HUES64 (cell line): ENCODE measurements at regions not wholly inside any gene's neighbourhood (a gene's known extent, or its start where the extent isn't known, plus 50 kb on each side); places are given as distances from the start of the nearest gene placed in this dataset.

ENCODE experiments used
- H3K27ac ChIP-seq: 2 replicates; pipeline ENCODE4 v1.7.0; 2013; ENCODE audit warnings: low read depth, low read length, inconsistent platforms
- H3K27me3 ChIP-seq: 2 replicates; pipeline ENCODE4 v1.6.1; 2013; ENCODE audit warnings: mild to moderate bottlenecking, low read length; ENCODE audit not compliant: insufficient read depth
- H3K36me3 ChIP-seq: 2 replicates; pipeline ENCODE4 v1.6.1; 2013; ENCODE audit warnings: mild to moderate bottlenecking, low read length; ENCODE audit not compliant: insufficient read depth
- H3K4me1 ChIP-seq: 2 replicates; pipeline ENCODE4 v1.6.1; 2013; ENCODE audit warnings: mild to moderate bottlenecking, low read length, moderate library complexity; ENCODE audit not compliant: insufficient read depth
- H3K4me3 ChIP-seq: 2 replicates; pipeline ENCODE4 v1.5.1; 2013; ENCODE audit warnings: mild to moderate bottlenecking, low read length, moderate library complexity
- H3K9ac ChIP-seq: 2 replicates; pipeline ENCODE4 v1.6.1; 2013; ENCODE audit warnings: mild to moderate bottlenecking, low read depth, low read length
- H3K9me3 ChIP-seq: 2 replicates; pipeline ENCODE4 v1.6.1; 2013; ENCODE audit warnings: low read depth, low read length; ENCODE audit not compliant: insufficient read depth
- WGBS: fragments of 150-250, 120-280 bp; methylation state at CpG from one replicate; pipeline ENCODE4 v1.1.7; 2013; ENCODE audit warnings: missing lambda C conversion rate; 5-methylcytosine and 5-hydroxymethylcytosine counted together

DNA sequence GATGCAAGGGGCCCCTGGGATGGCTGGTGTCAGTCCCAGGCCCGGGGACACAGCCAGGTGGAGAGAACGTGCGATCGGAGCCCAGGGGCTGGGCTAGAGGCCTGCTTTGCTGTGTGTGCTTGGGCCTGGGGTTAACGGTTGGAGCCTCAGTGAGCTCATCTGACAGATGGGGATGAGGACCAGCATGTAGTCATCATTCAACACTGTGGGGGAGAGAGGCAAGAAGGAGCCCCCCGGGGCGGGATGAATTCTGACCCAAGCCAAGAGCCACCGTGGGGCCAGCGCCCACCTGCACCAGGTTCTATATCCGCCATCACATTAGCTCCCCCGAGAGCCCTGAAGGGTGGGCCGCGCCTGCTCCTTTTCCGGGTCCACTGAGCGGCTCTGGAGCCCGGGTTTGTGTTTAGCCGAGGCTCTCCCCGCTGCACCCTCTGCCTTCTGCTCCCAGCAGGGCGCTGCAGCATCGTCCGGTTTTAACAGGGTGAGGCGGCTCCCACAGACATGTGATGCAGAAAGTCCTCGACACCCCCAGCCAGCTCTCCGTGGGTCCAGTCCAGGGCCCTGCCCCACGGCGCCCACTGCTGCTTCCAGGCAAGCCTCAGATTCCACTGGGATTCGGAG lies 365.7 kb downstream of the SEC14L1 start:
- H3K9ac ChIP-seq, result no peak overlapping the region
- 89% methylated on average over 27 of the region's 27 CpGs for WGBS
- no peak overlapping the region for H3K27ac ChIP-seq
- H3K36me3 ChIP-seq, result peaks cover 4% of the 10 kb centered on the region; the same call in 1 of the 2 replicates
- H3K4me1 ChIP-seq, result peaks cover 7% of the 10 kb centered on the region; the same call in 1 of the 2 replicates
- H3K9me3 ChIP-seq, result peaks cover 6% of the 10 kb centered on the region
- H3K4me3 ChIP-seq, result no peak overlapping the region
- no peaks in the 10 kb centered on the region for H3K27me3 ChIP-seq

DNA sequence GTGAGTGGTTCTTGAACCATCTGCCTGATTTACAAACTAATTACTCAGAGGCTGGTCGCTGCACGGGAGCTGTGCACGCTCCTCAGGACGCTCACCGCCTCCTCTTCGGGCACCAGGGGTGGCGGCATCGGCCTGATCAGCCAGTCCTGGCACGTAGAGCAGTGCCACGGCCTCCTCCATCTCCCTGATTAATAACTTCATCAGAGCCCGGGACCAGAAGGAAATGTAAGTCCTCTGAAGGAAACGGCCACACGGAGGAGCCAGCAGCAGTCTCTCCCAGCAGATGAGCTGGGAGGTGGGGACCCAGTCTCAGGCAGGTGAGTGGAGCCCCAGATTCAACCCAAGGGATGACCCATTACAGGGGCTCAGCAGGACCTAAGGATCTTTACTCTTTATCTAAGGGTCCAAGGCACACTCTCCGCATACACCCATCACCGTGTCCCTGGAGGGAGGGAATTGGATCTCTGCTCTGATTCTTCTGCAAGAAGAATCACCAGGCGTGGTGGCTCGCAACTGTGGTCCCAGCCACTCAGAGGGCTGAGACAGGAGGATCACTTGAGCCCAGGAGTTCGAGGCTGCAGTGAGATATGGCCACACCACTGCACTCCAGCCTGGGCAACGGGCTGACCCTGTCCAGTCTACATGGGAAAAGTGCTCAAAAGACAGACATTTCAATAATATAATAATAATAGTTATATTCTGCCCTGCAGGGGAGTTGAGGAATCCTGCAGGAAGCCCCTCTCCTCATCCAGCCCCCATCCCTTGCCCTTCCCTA lies 366.5 kb downstream of the SEC14L1 start:
- WGBS, result 81% methylated on average over 19 of the region's 19 CpGs
- Histone ChIP-seq H3K4me3 (no peak overlapping the region), H3K27me3 (no peaks in the 10 kb centered on the region), H3K9me3 (peaks cover 11% of the 10 kb centered on the region), H3K9ac (no peak overlapping the region), H3K27ac (no peak overlapping the region), H3K4me1 (peaks cover 7% of the 10 kb centered on the region; the same call in 1 of the 2 replicates), H3K36me3 (no peaks in the 10 kb centered on the region)

DNA sequence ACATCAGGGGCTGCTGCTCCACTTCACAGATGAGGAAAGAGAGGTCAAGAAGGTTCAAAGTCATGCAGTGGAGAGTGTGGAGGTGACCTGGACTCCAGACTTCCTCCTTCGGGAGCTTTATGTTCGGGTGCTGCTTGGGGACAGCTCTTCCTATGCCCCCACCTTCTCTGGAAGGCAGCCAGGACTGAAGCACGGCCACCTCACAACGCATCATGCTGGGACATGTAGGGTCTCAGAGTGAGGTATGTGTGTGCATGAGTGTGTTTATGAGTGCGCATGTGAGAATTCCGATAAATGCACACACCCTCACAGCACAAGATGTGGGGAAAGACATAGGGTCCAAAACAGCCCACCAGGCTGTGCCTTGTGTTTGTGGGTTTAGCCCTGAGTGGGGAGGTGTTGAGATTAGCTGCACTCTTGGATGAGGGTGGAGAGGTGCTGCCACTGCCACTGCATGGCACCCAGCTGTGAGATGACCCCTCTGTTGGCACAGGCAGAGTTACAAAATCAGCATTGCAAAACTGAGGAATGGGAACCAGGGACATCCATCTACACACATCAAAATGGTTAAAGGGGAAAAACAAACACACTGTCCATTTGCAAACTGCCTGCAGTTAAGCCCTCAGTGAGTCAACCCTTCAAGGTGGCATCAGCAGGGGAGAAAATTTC lies 367.4 kb downstream of the SEC14L1 start:
- H3K9ac ChIP-seq, result no peak overlapping the region
- no peaks in the 10 kb centered on the region for H3K27me3 ChIP-seq
- H3K4me3 ChIP-seq, result no peak overlapping the region
- H3K27ac ChIP-seq, result no peak overlapping the region
- no peaks in the 10 kb centered on the region for H3K36me3 ChIP-seq
- WGBS, result 65% methylated on average over 5 of the region's 6 CpGs
- peaks cover 11% of the 10 kb centered on the region for H3K9me3 ChIP-seq
- H3K4me1 ChIP-seq, result peaks cover 7% of the 10 kb centered on the region; the same call in 1 of the 2 replicates

DNA sequence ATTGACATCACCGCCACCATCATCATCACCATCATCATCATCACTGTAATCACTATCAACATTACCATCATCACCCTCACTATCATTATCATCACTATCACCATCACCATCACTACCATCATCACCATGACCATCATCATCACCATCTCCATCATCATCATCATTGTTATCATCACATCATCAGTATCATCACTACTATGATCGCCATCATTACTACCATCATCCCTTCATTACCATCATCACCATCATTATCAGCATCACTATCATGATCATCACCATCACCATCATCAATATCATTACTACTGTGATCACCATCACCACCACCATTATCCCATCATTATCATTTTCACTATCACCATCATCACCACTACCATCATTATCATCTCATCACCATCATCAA lies 368.3 kb downstream of the SEC14L1 start:
- Histone ChIP-seq H3K4me1 (peaks cover 7% of the 10 kb centered on the region; the same call in 1 of the 2 replicates), H3K27ac (no peak overlapping the region), H3K36me3 (no peaks in the 10 kb centered on the region), H3K27me3 (no peaks in the 10 kb centered on the region), H3K4me3 (no peak overlapping the region), H3K9me3 (peaks cover 11% of the 10 kb centered on the region), H3K9ac (no peak overlapping the region)
- 94% methylated on average over 2 of the region's 2 CpGs for WGBS

DNA sequence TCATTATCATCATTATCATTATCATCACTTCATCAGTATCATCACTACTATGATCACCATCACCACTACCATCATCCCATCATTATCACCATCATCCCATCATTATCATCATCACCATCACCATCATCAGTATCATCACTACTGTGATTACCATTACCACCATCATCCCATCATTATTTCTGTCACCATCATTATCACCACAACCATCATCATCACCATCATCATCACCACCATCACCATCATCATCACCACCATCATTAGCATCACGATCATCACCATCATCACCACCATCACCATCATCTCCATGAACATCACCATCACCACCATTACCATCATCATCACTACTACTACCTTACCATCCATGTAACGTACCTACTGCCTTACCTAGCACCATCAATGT lies 368.8 kb downstream of the SEC14L1 start:
- 93% methylated on average over 2 of the region's 2 CpGs for WGBS

DNA sequence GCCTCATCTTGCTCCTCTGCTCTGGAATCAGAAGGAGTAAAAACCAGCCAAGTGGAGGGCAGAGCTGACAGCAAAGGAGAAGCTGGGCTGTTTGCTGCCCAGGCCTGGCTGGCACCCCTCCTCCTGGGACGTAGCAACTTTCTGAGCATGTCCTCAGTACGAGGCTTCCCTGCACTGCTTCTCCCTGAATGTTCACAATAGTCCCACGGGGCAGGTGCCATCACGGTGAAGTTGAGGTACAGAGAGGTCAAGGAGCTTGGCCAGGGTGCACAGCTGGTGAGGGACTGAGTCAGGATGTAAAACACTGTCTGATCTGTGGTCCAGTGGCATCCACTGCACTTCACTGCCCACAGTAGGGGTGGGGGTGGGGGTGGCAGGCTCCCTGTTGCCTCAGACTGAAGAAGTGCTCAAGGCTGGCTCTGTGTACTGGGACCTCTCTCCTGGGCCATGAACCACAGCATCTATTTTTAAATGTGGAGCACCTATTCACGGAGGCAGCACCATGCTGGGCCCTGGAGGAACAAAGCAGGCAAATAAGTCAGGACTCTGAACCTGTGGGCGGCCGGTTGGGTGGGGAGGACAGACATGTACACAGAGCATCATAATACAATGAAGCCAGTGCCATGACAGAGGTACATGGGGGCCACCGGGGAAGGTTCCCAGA lies 369.5 kb downstream of the SEC14L1 start:
- Histone ChIP-seq H3K9me3 (peaks cover 11% of the 10 kb centered on the region), H3K27me3 (no peaks in the 10 kb centered on the region), H3K4me1 (no peaks in the 10 kb centered on the region), H3K9ac (no peak overlapping the region), H3K36me3 (no peaks in the 10 kb centered on the region), H3K4me3 (no peak overlapping the region), H3K27ac (no peak overlapping the region)
- WGBS, result 84% methylated on average over 8 of the region's 8 CpGs

More for the DNA sequence above, 368.8 kb downstream of the SEC14L1 start:
- Histone ChIP-seq H3K27me3 (no peaks in the 10 kb centered on the region), H3K4me1 (peaks cover 5% of the 10 kb centered on the region; the same call in 1 of the 2 replicates), H3K9me3 (peaks cover 11% of the 10 kb centered on the region), H3K27ac (no peak overlapping the region), H3K9ac (no peak overlapping the region), H3K4me3 (no peak overlapping the region), H3K36me3 (no peaks in the 10 kb centered on the region)

DNA sequence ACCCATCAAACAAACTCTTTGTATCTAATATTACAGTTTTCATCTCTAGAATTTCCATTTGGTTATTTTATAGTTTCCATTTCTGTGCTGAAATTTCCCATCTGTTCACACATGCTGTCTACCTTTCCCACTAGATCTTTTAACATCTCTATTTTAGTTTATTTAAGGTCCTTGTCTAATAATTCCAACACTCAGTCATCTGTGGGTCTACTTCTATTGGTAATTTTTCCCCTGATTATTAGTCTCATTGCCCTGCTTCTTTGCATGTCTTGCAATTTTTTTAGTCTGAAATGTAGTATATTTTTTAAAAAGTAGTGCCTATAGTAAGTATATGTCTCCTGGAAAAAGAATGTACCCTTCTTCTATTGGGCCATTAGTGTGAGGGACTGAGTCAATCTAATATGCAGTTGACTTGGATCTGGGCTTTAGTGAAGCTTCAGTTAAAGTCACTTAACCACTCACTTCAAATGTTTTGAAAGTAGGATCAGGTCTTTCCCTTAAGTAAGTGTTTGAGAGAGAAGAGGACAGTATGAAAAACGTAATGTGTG lies 370.8 kb downstream of the SEC14L1 start:
- no peak overlapping the region for H3K9ac ChIP-seq
- 84% methylated on average over 1 of the region's 1 CpG for WGBS
- no peaks in the 10 kb centered on the region for H3K36me3 ChIP-seq
- no peak overlapping the region for H3K4me3 ChIP-seq
- H3K27ac ChIP-seq, result no peak overlapping the region
- H3K4me1 ChIP-seq, result no peaks in the 10 kb centered on the region
- H3K9me3 ChIP-seq, result peaks cover 11% of the 10 kb centered on the region
- no peaks in the 10 kb centered on the region for H3K27me3 ChIP-seq

DNA sequence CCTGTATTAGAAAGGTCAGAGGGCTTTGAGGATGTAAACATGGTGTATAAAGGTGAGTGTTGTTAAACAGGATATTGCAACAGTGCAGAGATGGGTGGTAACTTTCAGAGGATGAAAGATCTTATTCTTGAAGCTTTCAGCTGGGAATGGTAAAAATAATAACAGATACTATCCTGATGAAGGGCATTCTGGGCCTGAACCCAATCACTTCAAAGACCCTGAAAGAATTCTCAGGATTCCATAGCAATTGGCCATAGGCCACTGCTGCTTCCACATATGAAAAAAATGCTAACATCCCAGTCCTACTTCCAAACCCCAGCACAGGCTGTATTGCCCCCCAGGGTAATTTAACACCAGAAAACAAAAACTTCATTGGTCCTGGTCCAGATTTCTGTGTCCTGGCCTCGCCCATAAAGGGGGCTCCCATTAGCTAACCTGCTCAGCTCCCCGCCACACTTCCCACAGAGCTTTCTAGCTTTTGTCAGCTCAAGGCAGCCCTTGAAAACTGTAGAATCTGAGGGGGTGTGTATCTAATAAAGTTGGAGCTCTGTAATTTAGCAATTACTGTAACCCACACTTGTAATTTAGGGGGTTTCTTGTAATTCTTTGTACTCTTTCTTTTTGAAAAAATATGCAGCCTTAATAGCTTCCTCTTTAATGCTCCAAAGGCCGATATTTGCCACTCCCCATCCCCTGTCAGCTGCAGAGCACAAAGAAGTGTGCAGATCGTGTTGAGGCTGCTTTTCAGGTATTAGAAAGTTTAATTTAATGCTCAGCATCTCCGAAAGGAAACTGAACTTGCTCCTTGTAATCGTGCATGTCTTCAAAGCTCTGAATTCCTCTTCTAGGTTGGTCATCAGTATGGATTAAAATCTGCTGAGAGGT lies 371.5 kb downstream of the SEC14L1 start:
- H3K4me3 ChIP-seq, result no peak overlapping the region
- WGBS, result 86% methylated on average over 6 of the region's 6 CpGs
- H3K27ac ChIP-seq, result no peak overlapping the region
- H3K36me3 ChIP-seq, result no peaks in the 10 kb centered on the region
- H3K27me3 ChIP-seq, result no peaks in the 10 kb centered on the region
- H3K4me1 ChIP-seq, result no peaks in the 10 kb centered on the region
- H3K9ac ChIP-seq, result no peak overlapping the region
- H3K9me3 ChIP-seq, result peaks cover 11% of the 10 kb centered on the region

DNA sequence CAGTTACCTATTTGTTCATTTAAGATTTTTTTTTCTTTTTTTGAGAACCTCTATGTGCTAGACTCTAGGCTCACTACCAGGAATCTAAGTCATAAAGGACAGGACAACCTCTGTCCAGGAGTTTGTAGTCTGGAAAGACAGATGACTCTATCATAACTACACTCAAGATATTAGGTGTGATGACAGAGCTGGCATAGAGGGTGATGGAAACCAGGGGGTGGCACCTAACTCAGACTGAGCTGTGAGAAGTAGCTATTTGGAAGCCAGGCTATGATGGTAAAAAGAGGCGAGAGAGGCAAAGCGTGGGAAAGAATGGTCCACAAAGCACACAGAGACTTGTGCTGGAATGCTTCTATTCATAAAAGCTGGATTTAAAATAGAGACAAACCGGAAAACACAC lies 372.3 kb downstream of the SEC14L1 start:
- Histone ChIP-seq H3K9me3 (peaks cover 11% of the 10 kb centered on the region), H3K27me3 (no peaks in the 10 kb centered on the region)
- 91% methylated on average over 2 of the region's 3 CpGs for WGBS

DNA sequence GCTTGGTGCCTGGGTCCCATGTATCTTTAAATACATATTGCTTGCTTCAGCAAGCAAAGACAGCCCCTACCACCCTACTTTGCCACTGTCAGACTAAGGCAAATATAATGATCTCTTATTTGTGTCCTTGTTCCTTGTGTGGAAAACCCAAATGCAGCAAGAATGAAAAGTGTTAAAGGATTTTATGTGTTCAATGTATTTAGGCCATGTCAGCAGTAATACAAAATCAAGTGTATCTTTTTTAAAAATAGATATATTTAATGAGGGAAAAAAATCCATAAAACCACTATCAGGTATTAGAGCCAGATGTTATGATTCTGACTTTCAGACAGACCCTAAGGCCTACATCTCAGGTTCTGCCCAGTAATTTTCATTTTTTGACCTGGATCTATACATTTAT lies 374.5 kb downstream of the SEC14L1 start:
- Histone ChIP-seq H3K27ac (no peak overlapping the region), H3K4me1 (no peaks in the 10 kb centered on the region), H3K4me3 (no peak overlapping the region)

More for the DNA sequence above, 372.3 kb downstream of the SEC14L1 start:
- Histone ChIP-seq H3K36me3 (no peaks in the 10 kb centered on the region), H3K27ac (no peak overlapping the region), H3K4me3 (no peak overlapping the region), H3K4me1 (no peaks in the 10 kb centered on the region), H3K9ac (no peak overlapping the region)

More for the DNA sequence above, 374.5 kb downstream of the SEC14L1 start:
- Histone ChIP-seq H3K36me3 (no peaks in the 10 kb centered on the region), H3K9ac (no peak overlapping the region), H3K27me3 (no peaks in the 10 kb centered on the region), H3K9me3 (peaks cover 11% of the 10 kb centered on the region)
